K562 (cell line): ENCODE measurements at regions not wholly inside any gene's neighbourhood (a gene's known extent, or its start where the extent isn't known, plus 50 kb on each side); places are given as distances from the start of the nearest gene placed in this dataset.

Experiments used
- ATAC-seq: fragments of 200-7000 bp; cut with Tn5 transposase; 3 replicates; pipeline ENCODE4 v1.9.1; 2020; ENCODE audit warnings: moderate library complexity
- BruUV-seq: library from RNA; stranded (reverse); fragments of 400-500 nt; replicated peaks from 2 replicates; lab custom pipeline; 2021; lab: Mats Ljungman, UMichigan
- CTCF ChIA-PET: fragments of 300-600 bp; formaldehyde crosslinking; extraction: SDS; loops from one replicate; lab custom pipeline; 2021; ENCODE audit warnings: low intra/inter-chr PET ratio; lab: Yijun Ruan, JAX
- POLR2A ChIA-PET: fragments of 300-600, 350-650 bp; sonication (Branson Sonifier 250); formaldehyde crosslinking; extraction: SDS; loops from one replicate; lab custom pipeline; 2021; ENCODE audit warnings: antibody characterized with exemption, inconsistent platforms; lab: Yijun Ruan, JAX
- DNase-seq, 4 experiments: peaks; one replicate each; pipeline versions ENCODE4 v3.0.0 to v3.0.0-alpha.2; 2011 to 2018; ENCODE audit warnings: low spot score in 3 of 4, mixed read lengths in 3 of 4; ENCODE audit errors: extremely low read depth in 1 of 4
- FAIRE-seq: peaks from 2 replicates; lab custom pipeline; 2011; peaks lifted over from hg19 to GRCh38; lab: Jason Lieb, UNC
- H2AFZ ChIP-seq: 2 replicates; pipeline ENCODE4 v1.6.0; 2011; ENCODE audit warnings: low read depth, low read length, control low read depth, inconsistent platforms
- H3K27ac ChIP-seq: fragments of 200-600 bp; 3 replicates; pipeline ENCODE4 v1.8.0; 2011; ENCODE audit warnings: low read depth, mild to moderate bottlenecking, control low read depth, inconsistent platforms, low read length, moderate library complexity, mixed read lengths; ENCODE audit errors: extremely low read depth
- H3K27me3 ChIP-seq, 2 experiments: fragments of 300-600 bp in 1 of 2; 2 replicates in 1 of 2; 3 replicates in 1 of 2; pipeline versions ENCODE4 v1.6.0 to v1.8.0; 2011; ENCODE audit warnings: inconsistent platforms in 2 of 2, low read length in 2 of 2, mild to moderate bottlenecking in 1 of 2, mixed read lengths in 1 of 2, moderate library complexity in 1 of 2; ENCODE audit not compliant: control insufficient read depth in 2 of 2, insufficient read depth in 2 of 2
- H3K36me3 ChIP-seq: fragments of 300-600 bp; 3 replicates; pipeline ENCODE4 v1.8.0; 2011; ENCODE audit warnings: mild to moderate bottlenecking, low read length, inconsistent platforms; ENCODE audit not compliant: control insufficient read depth, insufficient read depth
- H3K4me1 ChIP-seq, 2 experiments: fragments of 200-600 bp in 1 of 2; replicated peaks in 1 of 2; 2 replicates in 1 of 2; 3 replicates in 1 of 2; pipeline versions ENCODE4 v1.5.1 to v1.8.0; 2011; ENCODE audit warnings: inconsistent platforms in 2 of 2, low read length in 2 of 2, mild to moderate bottlenecking in 1 of 2, mixed read lengths in 1 of 2, moderate library complexity in 1 of 2; ENCODE audit not compliant: control insufficient read depth in 2 of 2, insufficient read depth in 2 of 2
- H3K4me2 ChIP-seq: 2 replicates; pipeline ENCODE4 v1.6.1; 2011; ENCODE audit warnings: low read length, control low read depth, inconsistent platforms, mixed read lengths; ENCODE audit not compliant: insufficient read depth
- H3K4me3 ChIP-seq: fragments of 200-600 bp; sonication (generic), shearing (Covaris generic); 2 replicates; pipeline ENCODE4 v1.5.1; 2016; ENCODE audit warnings: control low read depth, inconsistent platforms
- H3K79me2 ChIP-seq: fragments of 200-600 bp; 3 replicates; pipeline ENCODE4 v1.8.0; 2011; ENCODE audit warnings: low read length, inconsistent platforms; ENCODE audit not compliant: control insufficient read depth, insufficient read depth
- H3K9ac ChIP-seq, 2 experiments: 2 replicates each; pipeline versions ENCODE4 v1.6.0 to v1.6.1; 2011; ENCODE audit warnings: low read depth in 2 of 2, low read length in 2 of 2, control low read depth in 1 of 2, inconsistent platforms in 1 of 2, mild to moderate bottlenecking in 1 of 2, mixed read lengths in 1 of 2; ENCODE audit not compliant: insufficient read depth in 1 of 2
- H3K9me1 ChIP-seq: one replicate; pipeline ENCODE4 v1.6.0; 2011; ENCODE audit warnings: inconsistent platforms, mild to moderate bottlenecking, low read length, moderate library complexity; ENCODE audit not compliant: control insufficient read depth, insufficient read depth
- H3K9me3 ChIP-seq: replicated peaks from 2 replicates; pipeline ENCODE4 v1.5.1; 2011; ENCODE audit warnings: low read depth, low read length, inconsistent platforms; ENCODE audit not compliant: control insufficient read depth, insufficient read depth
- H4K20me1 ChIP-seq: replicated peaks from 2 replicates; pipeline ENCODE4 v1.6.1; 2011; ENCODE audit warnings: low read length, inconsistent platforms, mixed read lengths; ENCODE audit not compliant: control insufficient read depth, insufficient read depth
- ASH1L ChIP-seq: fragments of 450-650 bp; IDR thresholded peaks from 2 replicates; pipeline ENCODE4 v1.6.1; 2018; ENCODE audit warnings: borderline replicate concordance, mild to moderate bottlenecking, low read depth; ENCODE audit not compliant: partially characterized antibody
- BCL6 ChIP-seq: fragments of 250-450 bp; sonication (Bioruptor Pico); IDR thresholded peaks from 2 replicates; pipeline ENCODE4 v1.4.0; 2020
- CREM ChIP-seq: IDR thresholded peaks from 2 replicates; pipeline ENCODE4 v1.6.1; 2014; ENCODE audit warnings: antibody characterized with exemption, low read depth
- FOS ChIP-seq: IDR thresholded peaks from 3 replicates; pipeline ENCODE4 v1.6.1; 2011; ENCODE audit not compliant: insufficient read length; ENCODE audit errors: extremely low read depth
- KLF10 ChIP-seq: fragments of 250-450 bp; sonication (Bioruptor Pico); IDR thresholded peaks from 2 replicates; pipeline ENCODE4 v1.6.1; 2021; ENCODE audit warnings: matching md5 sums
- MAZ ChIP-seq, 2 experiments: fragments of 450-650 bp in 1 of 2; sonication (generic) in 1 of 2; formaldehyde crosslinking; IDR thresholded peaks in 1 of 2; conservative IDR thresholded peaks in 1 of 2; 2 replicates each; pipeline versions ENCODE4 v1.4.0 to v1.5.0; 2020; ENCODE audit warnings: mild to moderate bottlenecking in 1 of 2, missing genetic modification reagents in 1 of 2
- MXD1 ChIP-seq: fragments of 250-450 bp; sonication (Bioruptor Pico); IDR thresholded peaks from 2 replicates; pipeline ENCODE4 v1.8.0; 2021; ENCODE audit warnings: borderline replicate concordance, mild to moderate bottlenecking, moderate library complexity; ENCODE audit not compliant: poor library complexity, severe bottlenecking
- MYC ChIP-seq, 2 experiments: fragments of 250-450 bp in 1 of 2; sonication (Bioruptor Pico) in 1 of 2; IDR thresholded peaks; 2 replicates each; pipeline versions ENCODE4 v1.5.1 to v1.6.1; 2012 to 2021; ENCODE audit warnings: low read depth in 2 of 2, borderline replicate concordance in 1 of 2, improper control_type of control experiment in 1 of 2, low read length in 1 of 2, mild to moderate bottlenecking in 1 of 2, moderate library complexity in 1 of 2
- NR4A1 ChIP-seq, 2 experiments: fragments of 250-450 bp in 1 of 2; fragments of 450-650 bp in 1 of 2; sonication (Bioruptor Pico) in 1 of 2; IDR thresholded peaks; 2 replicates each; pipeline versions ENCODE4 v1.4.0 to v1.6.1; 2016 to 2020; ENCODE audit warnings: mild to moderate bottlenecking in 2 of 2, missing compliant biosample characterization in 1 of 2, missing genetic modification characterization in 1 of 2, moderate library complexity in 1 of 2
- SIN3A ChIP-seq, 2 experiments: fragments of 150-350 bp in 1 of 2; IDR thresholded peaks; 2 replicates each; pipeline ENCODE4 v1.6.1; 2011 to 2016; ENCODE audit warnings: borderline replicate concordance in 2 of 2, low read depth in 2 of 2, low read length in 2 of 2, mild to moderate bottlenecking in 2 of 2, moderate library complexity in 2 of 2; ENCODE audit not compliant: control insufficient read depth in 1 of 2
- ZFP30 ChIP-seq: fragments of 250-450 bp; sonication (Bioruptor Pico); IDR thresholded peaks from 2 replicates; pipeline ENCODE4 v1.8.0; 2022; ENCODE audit warnings: moderate library complexity, mild to moderate bottlenecking, inconsistent platforms, borderline replicate concordance
- ZNF282 ChIP-seq: sonication (generic); formaldehyde crosslinking; IDR thresholded peaks from 2 replicates; pipeline ENCODE4 v1.8.1; 2023; ENCODE audit warnings: missing genetic modification reagents
- ZNF436 ChIP-seq: fragments of 250-450, 450-650 bp; sonication (Bioruptor Pico); formaldehyde crosslinking; IDR thresholded peaks from 2 replicates; pipeline ENCODE4 v1.7.0; 2020; ENCODE audit warnings: mild to moderate bottlenecking
- ZNF583 ChIP-seq: fragments of 250-450 bp; sonication (Bioruptor Pico); IDR thresholded peaks from 2 replicates; pipeline ENCODE4 v1.4.0; 2020
- in situ Hi-C: fragments of 300-500 bp; cut with MboI; formaldehyde crosslinking; loops from 4 replicates; pipeline ENCODE4 v1.15.0; 2018; ENCODE audit warnings: inconsistent platforms, mixed read lengths
- intact Hi-C: fragments of 100-400 bp; cut with micrococcal nuclease; formaldehyde crosslinking; loops from 2 replicates; pipeline ENCODE4 v1.14.2; 2022

GRCh38 chr5:160970605-160971191 lies 118.7 kb upstream of the ATP10B start (continued):
- TF ChIP-seq BCL6 (CRISPR knock-in tag) = no peak
- TF ChIP-seq ZNF583 (CRISPR knock-in tag) = no peak
- TF ChIP-seq ZNF436 (CRISPR knock-in tag) = no peak
- TF ChIP-seq MAZ (CRISPR knock-in tag; conservative IDR thresholded peaks at IDR 0.05 in 1 of 2, IDR thresholded peaks at IDR 0.05 in 1 of 2) = no peak
- TF ChIP-seq NR4A1 (CRISPR knock-in tag; IDR thresholded peaks at IDR 0.05) = no peak
- TF ChIP-seq NR4A1 (tag; IDR thresholded peaks at IDR 0.05) = no peak
- TF ChIP-seq MYC (IDR thresholded peaks at IDR 0.05; ENCODE audit: low read depth, low read length) = no peak
- no peak for TF ChIP-seq MYC (CRISPR knock-in tag; IDR thresholded peaks at IDR 0.05; ENCODE audit: borderline replicate concordance, low read depth)
- no peak for TF ChIP-seq ZNF282 (CRISPR knock-in tag)
- no peak for TF ChIP-seq ZFP30 (CRISPR knock-in tag)
- TF ChIP-seq CREM = no peak
- TF ChIP-seq ASH1L = no peak

- ChIA-PET CTCF (no interaction called here), POLR2A (no interaction called here)
- no TSS peak for BruUV-seq
- no peak overlapping the region for H3K4me2 ChIP-seq
- ATAC-seq (no peak), DNase-seq (no peak), FAIRE-seq (no peak)
- H3K4me1 ChIP-seq = no peaks in the 10 kb centered on the region
- in situ Hi-C loops = no loop called here
- H3K27me3 ChIP-seq = no peaks in the 10 kb centered on the region
- no peak overlapping the region for H3K4me3 ChIP-seq
- no peak overlapping the region for H3K9ac ChIP-seq
- H4K20me1 ChIP-seq = no peaks in the 10 kb centered on the region
- no peaks in the 10 kb centered on the region for H3K36me3 ChIP-seq
- H3K27ac ChIP-seq = no peak overlapping the region
- no peak overlapping the region for H2AFZ ChIP-seq
- no peaks in the 10 kb centered on the region for H3K79me2 ChIP-seq
- H3K9me3 ChIP-seq = no peaks in the 10 kb centered on the region
- TF ChIP-seq SIN3A (IDR thresholded peaks at IDR 0.05; ENCODE audit: borderline replicate concordance in 2 of 2, control insufficient read depth in 1 of 2, low read depth in 2 of 2, low read length in 2 of 2) = no peak
- no peak for TF ChIP-seq MXD1 (CRISPR knock-in tag)
- no peak for TF ChIP-seq FOS
- TF ChIP-seq KLF10 = no peak
- TF ChIP-seq, all 486 proteins: peak for 0
- no peaks in the 10 kb centered on the region for H3K9me1 ChIP-seq
- intact Hi-C loops = no loop called here
Measured at GRCh38 chr5:160969645-160970044, 117.6 kb upstream of the ATP10B start.
